H1 (cell line): ENCODE measurements at regions not wholly inside any gene's neighbourhood (a gene's known extent, or its start where the extent isn't known, plus 50 kb on each side); places are given as distances from the start of the nearest gene placed in this dataset.
"Not testable (repeated sequence)": the region's sequence is repeated elsewhere in the genome, so short reads cannot be mapped to it uniquely, and the experiment has no call there.

Experiments used
- CHD2 ChIP-seq: IDR thresholded peaks from 2 replicates; pipeline ENCODE4 v1.6.1; 2012; ENCODE audit warnings: low read length, improper control_type of control experiment
- EZH2 ChIP-seq: fragments of 200-600 bp; sonication (generic); IDR thresholded peaks from 2 replicates; pipeline ENCODE4 v1.7.1; 2012; ENCODE audit warnings: low read depth, mild to moderate bottlenecking, moderate library complexity, low read length, inconsistent platforms; ENCODE audit not compliant: severe bottlenecking
- POLR2A ChIP-seq, 2 experiments: IDR thresholded peaks; 1 replicate in 1 of 2; 2 replicates in 1 of 2; pipeline ENCODE4 v1.6.1; 2011; ENCODE audit warnings: low read depth in 2 of 2, low read length in 2 of 2, mild to moderate bottlenecking in 2 of 2; ENCODE audit errors: control extremely low read depth in 1 of 2
- RNF2 ChIP-seq: fragments of 200-900, 300-1000 bp; sonication (generic); IDR thresholded peaks from 2 replicates; pipeline ENCODE4 v1.7.1; 2016; ENCODE audit warnings: borderline replicate concordance, low read depth, mild to moderate bottlenecking, antibody characterized with exemption, low read length; ENCODE audit not compliant: poor library complexity, severe bottlenecking; ENCODE audit errors: missing control alignments
- SIN3A ChIP-seq, 2 experiments: IDR thresholded peaks in 1 of 2; conservative IDR thresholded peaks in 1 of 2; 2 replicates each; pipeline ENCODE4 v1.6.1; 2011 to 2012; ENCODE audit warnings: low read length in 2 of 2, improper control_type of control experiment in 1 of 2, low read depth in 1 of 2, mild to moderate bottlenecking in 1 of 2
- TF ChIP-seq, protein P1 (sequence below): IDR thresholded peaks from 2 replicates; pipeline ENCODE4 v1.6.1; 2012; ENCODE audit warnings: inconsistent platforms
- TF ChIP-seq, protein P2 (sequence below), 3 experiments: IDR thresholded peaks; 1 replicate in 2 of 3; 2 replicates in 1 of 3; pipeline versions ENCODE4 v1.5.1 to v1.6.1; 2011; ENCODE audit warnings: low read length in 3 of 3, mild to moderate bottlenecking in 3 of 3, inconsistent platforms in 2 of 3, low read depth in 1 of 3, moderate library complexity in 1 of 3; ENCODE audit not compliant: insufficient read depth in 1 of 3; ENCODE audit errors: control extremely low read depth in 1 of 3

DNA sequence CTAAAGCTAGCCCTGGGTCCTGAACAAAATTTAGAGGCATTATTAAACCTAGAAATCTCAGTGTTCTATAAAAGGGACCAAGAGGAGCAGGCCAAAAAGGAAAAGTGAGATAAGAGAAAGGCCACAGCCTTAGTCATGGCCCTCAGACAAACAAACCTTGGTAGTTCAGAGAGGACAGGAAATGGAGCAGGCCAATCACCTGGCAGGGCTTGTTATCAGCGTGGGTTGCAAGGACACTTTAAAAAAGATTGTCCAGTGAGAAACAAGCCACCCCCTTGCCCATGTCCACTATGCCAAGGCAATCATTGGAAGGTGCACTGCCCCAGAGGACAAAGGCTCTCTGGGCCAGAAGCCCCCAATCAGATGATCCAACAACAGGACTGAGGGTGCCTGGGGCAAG is 213.3 kb upstream of the CXADR start:
- TF ChIP-seq, protein P1, sequence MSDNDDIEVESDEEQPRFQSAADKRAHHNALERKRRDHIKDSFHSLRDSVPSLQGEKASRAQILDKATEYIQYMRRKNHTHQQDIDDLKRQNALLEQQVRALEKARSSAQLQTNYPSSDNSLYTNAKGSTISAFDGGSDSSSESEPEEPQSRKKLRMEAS: not testable (repeated sequence)
- not testable (repeated sequence) for TF ChIP-seq EZH2; SIN3A (conservative IDR thresholded peaks at IDR 0.05 in 1 of 2, IDR thresholded peaks at IDR 0.05 in 1 of 2; ENCODE audit: low read depth in 1 of 2, low read length in 2 of 2); CHD2; POLR2A (IDR thresholded peaks at IDR 0.05; ENCODE audit: control extremely low read depth in 1 of 2, low read depth in 2 of 2, low read length in 2 of 2); RNF2
- TF ChIP-seq, protein P2, sequence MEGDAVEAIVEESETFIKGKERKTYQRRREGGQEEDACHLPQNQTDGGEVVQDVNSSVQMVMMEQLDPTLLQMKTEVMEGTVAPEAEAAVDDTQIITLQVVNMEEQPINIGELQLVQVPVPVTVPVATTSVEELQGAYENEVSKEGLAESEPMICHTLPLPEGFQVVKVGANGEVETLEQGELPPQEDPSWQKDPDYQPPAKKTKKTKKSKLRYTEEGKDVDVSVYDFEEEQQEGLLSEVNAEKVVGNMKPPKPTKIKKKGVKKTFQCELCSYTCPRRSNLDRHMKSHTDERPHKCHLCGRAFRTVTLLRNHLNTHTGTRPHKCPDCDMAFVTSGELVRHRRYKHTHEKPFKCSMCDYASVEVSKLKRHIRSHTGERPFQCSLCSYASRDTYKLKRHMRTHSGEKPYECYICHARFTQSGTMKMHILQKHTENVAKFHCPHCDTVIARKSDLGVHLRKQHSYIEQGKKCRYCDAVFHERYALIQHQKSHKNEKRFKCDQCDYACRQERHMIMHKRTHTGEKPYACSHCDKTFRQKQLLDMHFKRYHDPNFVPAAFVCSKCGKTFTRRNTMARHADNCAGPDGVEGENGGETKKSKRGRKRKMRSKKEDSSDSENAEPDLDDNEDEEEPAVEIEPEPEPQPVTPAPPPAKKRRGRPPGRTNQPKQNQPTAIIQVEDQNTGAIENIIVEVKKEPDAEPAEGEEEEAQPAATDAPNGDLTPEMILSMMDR (IDR thresholded peaks at IDR 0.05; ENCODE audit: control extremely low read depth in 1 of 3, insufficient read depth in 1 of 3, low read depth in 1 of 3, low read length in 3 of 3): not testable (repeated sequence)
